K562 (cell line): ENCODE measurements at regions not wholly inside any gene's neighbourhood (a gene's known extent, or its start where the extent isn't known, plus 50 kb on each side); places are given as distances from the start of the nearest gene placed in this dataset.

Experiments used
- CBX8 ChIP-seq: fragments of 200-600 bp; sonication (generic); IDR thresholded peaks from 2 replicates; pipeline ENCODE4 v1.6.1; 2012; ENCODE audit warnings: borderline replicate concordance, mixed run types, low read depth, mild to moderate bottlenecking, moderate library complexity, mixed read lengths, low read length, control low read depth, inconsistent platforms; ENCODE audit not compliant: poor library complexity, severe bottlenecking; ENCODE audit errors: extremely low read depth
- MEIS2 ChIP-seq: fragments of 450-650 bp; IDR thresholded peaks from 2 replicates; pipeline ENCODE4 v1.6.1; 2014; ENCODE audit warnings: mild to moderate bottlenecking; ENCODE audit not compliant: partially characterized antibody
- TRIM24 ChIP-seq, 2 experiments: fragments of 450-650 bp; IDR thresholded peaks; 2 replicates each; pipeline ENCODE4 v1.6.1; 2016
- TF ChIP-seq, protein P1 (sequence below): fragments of 450-650 bp; IDR thresholded peaks from 2 replicates; pipeline ENCODE4 v1.6.1; 2016; ENCODE audit warnings: low read depth

- TF ChIP-seq, protein P1, sequence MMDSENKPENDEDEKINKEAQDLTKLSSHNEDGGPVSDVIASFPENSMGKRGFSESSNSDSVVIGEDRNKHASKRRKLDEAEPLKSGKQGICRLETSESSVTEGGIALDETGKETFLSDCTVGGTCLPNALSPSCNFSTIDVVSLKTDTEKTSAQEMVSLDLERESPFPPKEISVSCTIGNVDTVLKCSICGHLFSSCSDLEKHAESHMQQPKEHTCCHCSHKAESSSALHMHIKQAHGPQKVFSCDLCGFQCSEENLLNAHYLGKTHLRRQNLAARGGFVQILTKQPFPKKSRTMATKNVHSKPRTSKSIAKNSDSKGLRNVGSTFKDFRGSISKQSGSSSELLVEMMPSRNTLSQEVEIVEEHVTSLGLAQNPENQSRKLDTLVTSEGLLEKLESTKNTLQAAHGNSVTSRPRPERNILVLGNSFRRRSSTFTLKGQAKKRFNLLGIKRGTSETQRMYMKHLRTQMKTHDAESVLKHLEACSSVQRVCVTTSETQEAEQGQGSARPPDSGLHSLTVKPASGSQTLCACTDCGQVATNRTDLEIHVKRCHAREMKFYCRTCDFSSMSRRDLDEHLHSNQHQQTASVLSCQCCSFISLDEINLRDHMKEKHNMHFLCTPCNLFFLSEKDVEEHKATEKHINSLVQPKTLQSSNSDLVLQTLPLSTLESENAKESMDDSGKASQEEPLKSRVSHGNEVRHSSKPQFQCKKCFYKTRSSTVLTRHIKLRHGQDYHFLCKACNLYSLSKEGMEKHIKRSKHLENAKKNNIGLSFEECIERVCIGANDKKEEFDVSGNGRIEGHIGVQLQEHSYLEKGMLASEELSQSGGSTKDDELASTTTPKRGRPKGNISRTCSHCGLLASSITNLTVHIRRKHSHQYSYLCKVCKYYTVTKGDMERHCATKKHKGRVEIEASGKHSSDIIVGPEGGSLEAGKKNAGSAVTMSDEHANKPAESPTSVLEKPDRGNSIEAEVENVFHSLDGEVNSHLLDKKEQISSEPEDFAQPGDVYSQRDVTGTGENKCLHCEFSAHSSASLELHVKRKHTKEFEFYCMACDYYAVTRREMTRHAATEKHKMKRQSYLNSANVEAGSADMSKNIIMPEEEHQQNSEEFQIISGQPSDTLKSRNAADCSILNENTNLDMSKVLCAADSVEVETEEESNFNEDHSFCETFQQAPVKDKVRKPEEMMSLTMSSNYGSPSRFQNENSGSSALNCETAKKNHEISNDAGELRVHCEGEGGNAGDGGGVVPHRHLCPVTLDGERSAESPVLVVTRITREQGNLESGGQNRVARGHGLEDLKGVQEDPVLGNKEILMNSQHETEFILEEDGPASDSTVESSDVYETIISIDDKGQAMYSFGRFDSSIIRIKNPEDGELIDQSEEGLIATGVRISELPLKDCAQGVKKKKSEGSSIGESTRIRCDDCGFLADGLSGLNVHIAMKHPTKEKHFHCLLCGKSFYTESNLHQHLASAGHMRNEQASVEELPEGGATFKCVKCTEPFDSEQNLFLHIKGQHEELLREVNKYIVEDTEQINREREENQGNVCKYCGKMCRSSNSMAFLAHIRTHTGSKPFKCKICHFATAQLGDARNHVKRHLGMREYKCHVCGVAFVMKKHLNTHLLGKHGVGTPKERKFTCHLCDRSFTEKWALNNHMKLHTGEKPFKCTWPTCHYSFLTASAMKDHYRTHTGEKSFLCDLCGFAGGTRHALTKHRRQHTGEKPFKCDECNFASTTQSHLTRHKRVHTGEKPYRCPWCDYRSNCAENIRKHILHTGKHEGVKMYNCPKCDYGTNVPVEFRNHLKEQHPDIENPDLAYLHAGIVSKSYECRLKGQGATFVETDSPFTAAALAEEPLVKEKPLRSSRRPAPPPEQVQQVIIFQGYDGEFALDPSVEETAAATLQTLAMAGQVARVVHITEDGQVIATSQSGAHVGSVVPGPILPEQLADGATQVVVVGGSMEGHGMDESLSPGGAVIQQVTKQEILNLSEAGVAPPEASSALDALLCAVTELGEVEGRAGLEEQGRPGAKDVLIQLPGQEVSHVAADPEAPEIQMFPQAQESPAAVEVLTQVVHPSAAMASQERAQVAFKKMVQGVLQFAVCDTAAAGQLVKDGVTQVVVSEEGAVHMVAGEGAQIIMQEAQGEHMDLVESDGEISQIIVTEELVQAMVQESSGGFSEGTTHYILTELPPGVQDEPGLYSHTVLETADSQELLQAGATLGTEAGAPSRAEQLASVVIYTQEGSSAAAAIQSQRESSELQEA, result no peak
- TF ChIP-seq MEIS2 (no peak), TRIM24 (IDR thresholded peaks at IDR 0.05) (no peak), CBX8 (no peak)
These were observed 190.4 kb upstream of the RPRM start (continued) for GRCh38 chr2:153668923-153669322.
